ENCODE measurements at regions not wholly inside any gene's neighbourhood (a gene's known extent, or its start where the extent isn't known, plus 50 kb on each side); places are given as distances from the start of the nearest gene placed in this dataset.

GRCh38 chr7:52700349-52700748, 335.1 kb upstream of the POM121L12 start:
- no peak for DNase-seq

DNA sequence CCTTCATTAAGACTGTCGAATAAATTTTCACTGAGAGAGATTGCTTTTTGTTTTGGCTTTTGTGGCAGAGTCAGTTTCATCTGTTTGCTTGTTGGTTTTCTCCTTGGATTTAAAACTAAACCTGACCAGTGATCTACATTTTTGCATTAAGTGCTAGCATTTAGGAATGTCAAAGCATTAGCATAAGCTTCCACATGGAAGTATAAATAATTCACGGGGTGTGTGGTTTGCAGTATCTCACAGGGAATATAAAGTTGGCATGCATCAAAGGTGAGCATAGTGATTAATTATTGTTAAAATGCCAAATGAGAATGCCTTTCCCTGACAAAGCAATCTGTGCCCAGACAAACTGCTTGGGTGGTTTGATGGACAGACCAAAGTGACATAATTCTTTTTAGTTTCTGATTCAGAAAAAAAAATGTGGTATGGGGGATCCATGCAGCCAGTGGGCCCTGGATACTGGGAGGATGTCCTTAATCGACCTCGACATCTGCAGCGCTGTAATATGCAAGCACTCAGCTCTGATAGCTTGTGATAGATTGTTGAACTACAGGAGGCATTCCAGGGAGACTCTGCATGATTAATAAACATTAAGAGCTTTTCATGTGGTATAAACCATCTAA, 339.3 kb upstream of the POM121L12 start:
- no peak for DNase-seq

DNA sequence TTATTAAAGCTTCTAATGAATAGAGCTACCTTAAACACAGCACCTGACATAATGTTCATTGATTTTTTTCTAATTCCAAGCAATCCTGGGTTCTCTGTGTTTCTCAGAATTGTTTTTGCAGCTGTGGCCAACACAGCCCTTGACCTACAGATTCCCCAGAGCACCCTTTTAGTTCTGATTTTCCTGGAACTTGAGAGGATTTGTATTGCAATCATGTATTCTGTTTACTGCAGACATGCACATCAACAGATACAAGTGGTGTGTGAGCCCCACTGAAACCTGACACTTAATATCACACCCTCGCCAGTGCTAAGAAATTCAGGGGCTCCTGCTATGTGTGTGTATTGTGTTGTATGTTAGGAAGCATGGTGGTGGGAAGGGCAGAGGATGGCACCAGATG, 344.2 kb upstream of the POM121L12 start:
- no peak for DNase-seq

DNA sequence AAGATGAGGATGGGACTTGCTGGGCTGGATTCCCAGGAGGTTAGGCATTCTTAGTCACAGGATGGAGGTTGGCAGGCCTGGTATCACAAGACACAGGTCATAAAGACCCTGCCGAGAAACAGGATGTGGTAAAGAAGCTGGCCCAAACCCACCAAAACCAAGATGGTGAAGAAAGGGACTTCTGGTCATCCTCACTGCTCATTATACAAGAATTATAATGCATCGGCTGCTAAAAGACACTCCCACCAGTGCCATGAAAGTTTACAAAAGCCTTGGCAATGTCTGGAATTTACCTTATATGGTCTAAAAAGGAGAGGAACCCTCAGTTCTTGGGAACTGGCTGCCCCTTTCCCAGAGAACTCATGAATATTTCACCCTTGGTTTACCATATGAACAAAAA, 345.5 kb upstream of the POM121L12 start:
- DNase-seq, result no peak

- DNase-seq, result no peak
Observed at GRCh38 chr7:52685333-52685732, 350.1 kb upstream of the POM121L12 start.

GRCh38 chr7:52684388-52684787, 351.0 kb upstream of the POM121L12 start:
- DNase-seq, result no peak

DNA sequence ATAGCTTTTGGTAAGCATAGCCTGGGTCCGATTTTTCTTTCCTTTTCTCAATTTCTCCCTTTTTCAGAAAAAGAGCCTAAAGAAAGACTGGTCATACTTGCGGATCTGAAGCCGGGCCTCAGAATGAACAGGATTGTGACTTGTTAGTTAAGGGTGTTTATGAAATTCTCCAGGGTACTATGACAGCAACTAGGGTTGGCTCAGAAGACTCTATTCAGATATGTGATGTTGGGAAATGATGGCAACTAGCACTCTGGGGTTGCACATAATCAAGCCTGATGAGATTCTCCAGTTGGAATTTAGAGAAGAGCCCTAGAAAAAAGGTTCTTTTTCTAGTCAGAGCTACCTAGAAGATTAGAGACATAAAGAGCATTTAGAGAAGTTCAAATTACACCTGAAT, 352.4 kb upstream of the POM121L12 start:
- no peak for DNase-seq

DNA sequence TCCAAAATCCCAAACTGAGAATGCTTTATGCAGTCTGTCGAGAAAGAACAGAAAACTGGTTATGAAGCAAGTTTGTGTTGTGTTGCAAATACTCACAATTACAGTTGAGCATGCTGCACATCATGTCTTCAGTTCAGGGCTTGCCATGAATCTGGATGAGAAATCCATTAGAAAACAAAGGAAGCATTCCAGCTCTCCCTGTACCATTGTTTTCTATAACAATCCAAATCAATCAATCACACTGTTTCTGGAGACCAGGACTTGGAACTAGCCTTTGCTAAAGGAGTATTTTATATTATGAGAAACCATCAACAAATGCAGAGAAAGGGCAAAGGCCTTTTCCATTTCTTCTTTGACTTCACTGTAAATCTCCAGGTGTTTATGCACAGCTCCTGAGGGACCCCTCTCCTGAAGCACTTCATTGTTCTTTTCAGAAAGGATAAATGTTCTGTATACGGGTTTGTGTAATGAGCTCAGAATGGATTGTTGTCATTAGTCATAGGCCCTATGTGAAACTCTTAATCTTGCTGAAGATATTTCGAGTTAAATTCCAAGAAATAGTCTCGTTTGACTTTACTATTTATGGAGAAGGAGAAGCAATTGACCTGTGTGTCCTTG, 364.7 kb upstream of the POM121L12 start:
- no peak for DNase-seq

- DNase-seq, result no peak
Observed at GRCh38 chr7:52669031-52669430, 366.4 kb upstream of the POM121L12 start.

DNA sequence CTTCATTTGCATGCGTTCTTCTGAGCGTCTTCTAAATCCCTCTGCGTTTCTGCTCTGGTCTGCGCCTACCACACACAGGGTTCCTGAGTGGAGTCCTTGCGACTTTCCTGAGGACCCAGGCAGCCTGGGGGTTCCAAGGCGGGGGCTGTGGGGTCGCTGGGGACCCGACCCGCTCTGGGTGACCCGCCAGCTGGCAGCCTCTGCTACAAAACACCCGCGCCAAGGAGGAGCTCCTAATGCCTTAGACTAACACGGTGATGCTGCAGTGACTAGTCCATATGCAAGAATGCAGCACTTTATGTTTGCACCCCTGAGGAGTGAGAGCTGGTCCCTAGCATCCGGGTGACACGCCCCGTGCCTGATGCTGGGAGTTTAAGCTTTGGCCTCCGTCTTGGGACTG, 367.0 kb upstream of the POM121L12 start:
- DNase-seq, result no peak

- no peak for DNase-seq
Observed at GRCh38 chr7:52659178-52659577, 376.3 kb upstream of the POM121L12 start.

- no peak for DNase-seq
Observed at GRCh38 chr7:52656098-52656497, 379.3 kb upstream of the POM121L12 start.

DNA sequence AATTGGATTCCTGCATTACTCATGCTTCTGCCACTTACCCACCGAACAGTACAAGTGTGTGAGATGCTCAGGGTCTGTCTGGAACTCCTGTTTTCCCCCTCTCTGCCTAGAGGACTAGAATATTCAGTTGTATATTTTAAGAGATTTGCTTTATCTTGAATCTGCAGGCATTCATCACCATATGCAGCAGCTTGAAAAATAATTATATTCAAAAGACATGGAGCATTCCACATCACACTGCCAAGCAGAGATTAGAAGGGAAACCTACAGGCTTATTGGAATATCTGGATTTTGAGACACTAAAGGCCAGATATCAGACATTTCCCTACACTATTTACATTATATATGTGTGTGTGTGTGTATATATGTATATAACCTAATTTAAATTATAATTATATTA, 382.8 kb upstream of the POM121L12 start:
- no peak for DNase-seq

DNA sequence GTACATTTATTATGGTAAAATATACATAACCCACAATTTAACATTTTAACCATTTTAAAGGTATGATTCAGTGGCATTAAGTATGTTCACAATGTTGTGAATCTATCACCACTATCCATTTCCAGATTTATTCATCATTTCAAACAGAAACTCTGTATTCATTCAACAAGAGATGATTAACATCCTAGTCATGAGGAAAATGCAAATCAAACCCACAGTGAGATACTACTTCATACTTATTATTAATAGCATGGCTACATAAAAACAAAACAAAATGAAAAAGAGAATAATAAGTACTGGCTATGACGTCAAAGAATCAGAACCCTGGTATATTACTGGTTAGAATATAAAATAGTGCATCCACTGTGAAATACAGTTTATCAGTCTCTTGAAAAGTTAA, 386.6 kb upstream of the POM121L12 start:
- no peak for DNase-seq

DNA sequence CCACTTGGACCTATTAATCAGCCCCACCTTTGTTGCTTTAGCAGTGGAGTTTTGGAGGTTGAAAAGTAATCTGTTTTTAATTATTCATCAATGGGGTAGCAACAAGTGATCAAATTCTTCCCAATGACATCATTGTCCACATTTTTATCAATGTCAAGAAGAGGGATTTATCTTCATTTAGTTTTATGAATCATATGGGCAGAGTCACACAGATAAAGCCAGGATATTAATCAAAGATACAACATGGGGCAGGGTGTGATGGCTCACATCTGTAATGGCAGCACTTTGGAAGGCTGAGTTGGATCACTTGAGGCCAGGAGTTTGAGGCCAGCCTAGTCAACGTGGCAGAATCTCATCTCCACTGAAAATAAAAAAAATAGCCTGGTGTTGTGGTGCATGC, 388.4 kb upstream of the POM121L12 start:
- DNase-seq, result no peak

DNA sequence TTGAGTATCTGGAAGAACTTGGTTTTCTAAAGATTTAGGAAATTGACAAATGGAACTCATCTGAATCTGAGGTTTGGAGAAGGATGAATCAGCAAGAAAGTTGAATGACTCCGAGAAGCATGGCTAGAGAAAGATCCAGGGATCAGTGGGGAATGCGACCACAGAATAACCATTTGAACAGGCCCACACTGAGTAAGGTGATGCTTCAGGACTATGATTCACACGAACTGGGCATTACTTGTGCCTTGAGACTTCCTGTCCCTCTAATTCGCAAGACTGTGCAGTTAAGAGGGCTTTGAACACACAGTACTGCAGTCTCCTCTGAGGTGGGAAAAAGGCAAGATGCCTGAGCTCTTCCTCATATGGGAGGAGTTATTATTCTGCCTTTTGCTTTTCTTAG, 395.5 kb upstream of the POM121L12 start:
- no peak for DNase-seq

DNA sequence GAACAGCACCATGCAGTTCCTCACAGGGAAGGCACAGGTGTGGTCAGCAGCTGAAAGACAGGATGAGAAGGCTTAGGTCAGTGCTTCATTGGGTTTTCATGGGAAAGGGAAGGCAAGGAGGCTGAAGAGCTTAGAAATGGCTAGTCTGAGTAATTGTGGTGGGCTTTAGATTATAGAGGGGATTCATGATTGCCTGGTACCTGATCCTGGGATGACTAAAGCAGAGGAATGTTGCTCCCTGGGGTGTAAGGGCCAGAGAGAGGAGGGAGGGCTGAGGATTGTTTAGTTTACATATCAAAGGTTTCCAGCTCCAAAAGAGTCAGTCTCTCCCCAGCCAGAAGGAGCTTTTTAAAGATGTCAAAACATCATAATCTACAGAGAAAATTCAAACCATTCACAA, 396.3 kb upstream of the POM121L12 start:
- no peak for DNase-seq

DNA sequence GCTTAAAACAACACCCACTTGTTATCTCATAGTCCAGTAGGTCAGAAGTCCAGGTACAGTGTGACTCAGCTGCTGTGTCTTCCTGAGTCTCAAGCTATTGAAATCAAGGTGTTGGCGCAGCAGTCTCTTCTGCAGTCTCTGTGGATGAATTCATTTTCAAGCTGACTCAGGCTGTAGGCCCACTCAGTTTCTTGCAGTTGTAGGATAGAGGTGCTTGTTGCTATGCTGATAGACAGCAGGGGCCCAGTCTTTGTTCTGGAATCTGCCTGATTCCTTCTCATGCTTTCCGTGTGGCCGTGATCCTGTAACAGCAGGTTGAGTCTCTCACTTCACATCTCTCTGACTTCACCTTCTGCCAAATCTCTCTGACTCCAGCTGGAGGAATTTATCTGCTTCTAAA, 400.4 kb upstream of the POM121L12 start:
- no peak for DNase-seq

DNA sequence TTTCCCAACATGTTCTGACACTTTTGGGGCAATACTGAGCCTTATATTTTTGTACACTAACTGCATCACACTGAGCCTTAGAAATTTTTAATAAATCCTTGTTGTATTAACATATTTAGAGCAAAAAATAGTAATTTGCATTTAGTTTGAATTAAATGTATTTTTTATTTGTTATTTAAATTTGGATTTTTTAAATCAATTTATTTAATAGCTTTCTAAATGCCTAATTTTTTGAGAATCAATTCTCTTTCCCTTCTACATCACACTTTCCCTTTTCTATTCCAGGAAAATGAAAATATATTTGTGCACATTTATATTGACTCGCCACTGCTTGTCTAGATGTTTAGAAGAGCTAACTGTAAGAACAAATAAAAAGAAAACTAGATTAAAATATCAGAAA, 414.6 kb upstream of the POM121L12 start:
- DNase-seq, result no peak

DNA sequence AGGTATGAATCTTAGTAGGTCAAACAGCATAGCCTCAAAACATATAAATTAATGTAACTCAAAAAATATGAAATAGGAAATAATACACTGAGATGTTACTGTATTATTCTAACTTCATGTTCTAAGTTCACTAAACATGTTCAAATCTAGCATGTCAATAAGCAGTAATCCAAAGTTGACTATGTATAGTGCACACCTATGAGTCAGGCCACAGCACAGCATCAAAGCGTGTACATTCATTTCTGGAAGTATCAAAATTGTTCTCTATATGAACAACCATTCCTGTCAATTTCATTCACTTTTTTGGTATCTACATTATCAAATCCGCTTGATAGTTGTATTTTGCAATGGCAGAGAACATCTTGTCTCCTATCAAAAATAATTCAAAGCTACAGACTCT, 418.9 kb upstream of the POM121L12 start:
- DNase-seq, result no peak

GRCh38 chr7:52615021-52615695, 420.3 kb upstream of the POM121L12 start:
- DNase-seq, result no peak

DNA sequence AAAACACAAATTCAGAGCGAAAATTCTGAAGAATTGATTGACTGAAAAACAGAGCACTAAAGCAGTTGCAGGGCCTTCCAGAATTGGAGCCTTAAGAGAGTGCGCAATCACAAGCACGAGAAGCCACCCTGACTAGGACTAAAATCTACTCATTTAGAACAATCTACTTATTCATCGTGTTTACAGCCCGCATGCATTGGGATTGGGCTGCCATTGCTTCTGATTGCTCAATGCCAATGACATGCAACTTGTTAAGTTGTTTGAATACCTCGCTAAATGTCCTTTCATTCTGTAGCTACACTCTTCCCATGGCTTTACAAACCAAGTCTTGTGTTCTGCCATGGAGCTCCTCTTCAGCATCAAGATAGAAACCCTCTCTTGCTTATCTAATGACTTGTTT, 425.9 kb upstream of the POM121L12 start:
- no peak for DNase-seq

DNA sequence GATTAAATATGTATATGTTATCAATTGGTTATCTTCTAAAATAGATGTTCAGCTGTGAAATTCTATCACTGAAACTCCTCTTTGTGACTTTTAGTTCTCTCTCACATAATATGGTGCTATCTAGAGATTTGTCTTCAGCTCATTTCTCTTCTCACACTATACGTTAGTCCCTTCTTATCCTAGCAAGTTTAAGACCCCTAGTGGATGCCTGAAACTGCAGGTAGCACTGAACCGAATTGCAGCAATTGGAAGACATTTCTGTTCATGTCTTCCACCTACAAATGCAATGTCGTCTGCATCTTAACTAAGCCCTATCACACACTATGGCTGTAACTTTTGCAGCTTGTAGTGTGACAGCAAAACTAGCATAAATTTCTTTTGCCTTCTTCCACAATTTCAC, 442.7 kb upstream of the POM121L12 start:
- no peak for DNase-seq

GRCh38 chr7:52586704-52587103, 448.7 kb upstream of the POM121L12 start:
- DNase-seq, result no peak
